Stimulated activated CD4-positive, alpha-beta T cell treated with anti-CD3 and anti-CD28 coated beads, TNF-alpha, amount 100 ng/mL, for 48 hours (primary cell): ENCODE measurements at regions not wholly inside any gene's neighbourhood (a gene's known extent, or its start where the extent isn't known, plus 50 kb on each side); places are given as distances from the start of the nearest gene placed in this dataset.
"Not testable (repeated sequence)": the region's sequence is repeated elsewhere in the genome, so short reads cannot be mapped to it uniquely, and the experiment has no call there.

ENCODE experiments used
- DNase-seq, 3 donors: peaks; one replicate each; pipeline ENCODE4 v3.0.0-alpha.2; 2020; ENCODE audit warnings: low read depth in 3 of 3

- DNase-seq = no peak
Measured at GRCh38 chr1:66460776-66461175, 73.2 kb upstream of the SGIP1 start.

- no peak for DNase-seq
Measured at GRCh38 chr1:66462313-66462712, 71.6 kb upstream of the SGIP1 start.

- no peak for DNase-seq
Measured at GRCh38 chr1:66464351-66464750, 69.6 kb upstream of the SGIP1 start.

GRCh38 chr1:66464802-66465201 is 69.2 kb upstream of the SGIP1 start:
- no peak for DNase-seq

- DNase-seq = not testable (repeated sequence)
Measured at GRCh38 chr1:66466695-66467094, 67.3 kb upstream of the SGIP1 start.

GRCh38 chr1:66468722-66469121 is 65.2 kb upstream of the SGIP1 start:
- no peak for DNase-seq

- no peak for DNase-seq
Measured at GRCh38 chr1:66475940-66476339, 58.0 kb upstream of the SGIP1 start.

- no peak for DNase-seq
Measured at GRCh38 chr1:66476774-66477173, 57.2 kb upstream of the SGIP1 start.

- DNase-seq = no peak
Measured at GRCh38 chr1:66478116-66478515, 55.8 kb upstream of the SGIP1 start.

GRCh38 chr1:66480162-66480561 is 53.8 kb upstream of the SGIP1 start:
- no peak for DNase-seq

- not testable (repeated sequence) for DNase-seq
Measured at GRCh38 chr1:66481215-66481614, 52.7 kb upstream of the SGIP1 start.
